GM12892 (cell line): ENCODE measurements at regions not wholly inside any gene's neighbourhood (a gene's known extent, or its start where the extent isn't known, plus 50 kb on each side); places are given as distances from the start of the nearest gene placed in this dataset.

Experiments used
- DNase-seq: peaks from one replicate; pipeline ENCODE4 v3.0.0; 2011; ENCODE audit not compliant: insufficient read length
- FAIRE-seq: peaks from 2 replicates; lab custom pipeline; 2011; peaks lifted over from hg19 to GRCh38; lab: Jason Lieb, UNC
- POLR2A ChIP-seq: IDR thresholded peaks from 2 replicates; pipeline ENCODE4 v1.6.1; 2011; ENCODE audit warnings: low read depth, low read length, control low read depth
- POLR2AphosphoS5 ChIP-seq: IDR thresholded peaks from 2 replicates; pipeline ENCODE4 v1.6.1; 2011; ENCODE audit warnings: low read depth, low read length, control low read depth
- TAF1 ChIP-seq: IDR thresholded peaks from 2 replicates; pipeline ENCODE4 v1.6.1; 2011; ENCODE audit warnings: low read depth, mild to moderate bottlenecking, control low read depth, low read length, borderline replicate concordance

- no peak for FAIRE-seq
- TF ChIP-seq POLR2A = no peak
- TF ChIP-seq POLR2AphosphoS5 = no peak
- no peak for TF ChIP-seq TAF1
- no peak for DNase-seq
Measured at GRCh38 chr6:163646133-163646532, 231.6 kb downstream of the QKI start.

DNA sequence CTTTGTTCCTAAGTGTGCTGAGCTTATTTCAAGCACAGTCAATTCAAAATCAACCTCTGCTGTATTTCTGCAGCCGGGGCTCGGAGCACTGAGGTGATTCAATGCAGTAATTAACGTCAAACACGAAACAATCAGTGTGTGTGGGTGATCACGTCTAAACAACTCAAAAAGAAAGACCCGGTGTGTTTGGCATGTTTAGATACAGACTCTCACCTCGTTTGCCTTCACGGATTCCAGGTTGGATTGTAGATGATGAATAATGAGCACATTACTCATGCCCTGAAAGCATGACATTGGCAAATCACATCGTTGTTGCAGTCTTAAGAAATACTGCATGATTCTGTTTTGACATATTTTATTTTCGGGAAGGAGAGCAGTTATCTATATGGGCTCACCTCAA is 231.0 kb downstream of the QKI start:
- DNase-seq = no peak

GRCh38 chr6:163643866-163644265 is 229.3 kb downstream of the QKI start:
- FAIRE-seq = no peak
- TF ChIP-seq POLR2A (no peak), POLR2AphosphoS5 (no peak), TAF1 (no peak)
- no peak for DNase-seq

More for the DNA sequence above, 231.0 kb downstream of the QKI start:
- FAIRE-seq = no peak
- no peak for TF ChIP-seq TAF1
- no peak for TF ChIP-seq POLR2A
- no peak for TF ChIP-seq POLR2AphosphoS5

DNA sequence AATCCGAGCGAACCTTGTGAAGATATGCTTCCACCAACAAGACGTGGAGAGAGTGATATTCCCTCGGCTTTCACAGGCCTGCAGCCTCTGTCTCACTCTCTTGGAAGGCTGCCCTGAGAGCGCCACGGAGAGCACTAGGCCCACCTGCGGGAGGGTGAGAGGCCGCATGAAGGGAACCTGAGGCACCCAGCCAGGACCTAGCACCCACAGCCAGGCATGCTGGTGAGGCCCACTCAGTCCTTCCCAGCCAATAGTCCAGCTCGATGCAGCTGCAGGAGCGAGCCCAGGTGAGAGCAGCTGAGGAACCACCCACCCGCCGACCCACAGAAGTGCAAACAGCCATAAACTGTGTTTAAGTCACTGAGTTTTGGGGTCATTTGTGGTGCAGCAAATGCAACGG is 227.2 kb downstream of the QKI start:
- TF ChIP-seq POLR2AphosphoS5 (no peak), TAF1 (no peak), POLR2A (no peak)
- no peak for FAIRE-seq

DNA sequence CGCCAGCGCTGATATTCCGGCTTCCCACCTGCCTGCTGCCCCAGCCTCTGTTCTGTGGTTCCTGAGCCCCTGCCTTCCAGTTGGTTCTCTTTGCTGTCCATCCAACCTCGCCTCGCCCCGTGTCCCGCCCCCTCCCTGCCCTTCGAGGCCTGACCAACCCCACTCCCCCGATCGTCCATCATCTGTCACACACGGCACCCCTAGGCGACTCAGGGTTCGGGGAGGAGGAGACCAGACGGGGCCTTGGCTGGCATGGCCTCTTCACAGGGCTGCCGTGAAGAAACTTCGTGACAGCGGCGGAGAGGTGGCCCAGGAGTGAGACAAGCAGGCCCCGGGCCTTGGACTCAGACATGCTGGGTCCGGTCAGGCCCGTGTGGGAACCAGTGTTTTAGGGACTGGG is 226.1 kb downstream of the QKI start:
- DNase-seq (no peak), FAIRE-seq (no peak)
- TF ChIP-seq TAF1 = no peak
- no peak for TF ChIP-seq POLR2AphosphoS5
- TF ChIP-seq POLR2A = no peak

More for the DNA sequence above, 227.2 kb downstream of the QKI start:
- no peak for DNase-seq

- no peak for TF ChIP-seq POLR2A
- TF ChIP-seq POLR2AphosphoS5 = no peak
- no peak for TF ChIP-seq TAF1
- FAIRE-seq (peak; percentile 42), DNase-seq (peak; percentile 41)
Measured at GRCh38 chr6:163637524-163637923, 223.0 kb downstream of the QKI start.

GRCh38 chr6:163635731-163636364 is 221.3 kb downstream of the QKI start:
- DNase-seq (no peak), FAIRE-seq (no peak)
- TF ChIP-seq POLR2AphosphoS5 (no peak), POLR2A (no peak), TAF1 (no peak)

- FAIRE-seq (no peak), DNase-seq (no peak)
- no peak for TF ChIP-seq POLR2A
- no peak for TF ChIP-seq POLR2AphosphoS5
- TF ChIP-seq TAF1 = no peak
Measured at GRCh38 chr6:163635315-163635714, 220.8 kb downstream of the QKI start.

DNA sequence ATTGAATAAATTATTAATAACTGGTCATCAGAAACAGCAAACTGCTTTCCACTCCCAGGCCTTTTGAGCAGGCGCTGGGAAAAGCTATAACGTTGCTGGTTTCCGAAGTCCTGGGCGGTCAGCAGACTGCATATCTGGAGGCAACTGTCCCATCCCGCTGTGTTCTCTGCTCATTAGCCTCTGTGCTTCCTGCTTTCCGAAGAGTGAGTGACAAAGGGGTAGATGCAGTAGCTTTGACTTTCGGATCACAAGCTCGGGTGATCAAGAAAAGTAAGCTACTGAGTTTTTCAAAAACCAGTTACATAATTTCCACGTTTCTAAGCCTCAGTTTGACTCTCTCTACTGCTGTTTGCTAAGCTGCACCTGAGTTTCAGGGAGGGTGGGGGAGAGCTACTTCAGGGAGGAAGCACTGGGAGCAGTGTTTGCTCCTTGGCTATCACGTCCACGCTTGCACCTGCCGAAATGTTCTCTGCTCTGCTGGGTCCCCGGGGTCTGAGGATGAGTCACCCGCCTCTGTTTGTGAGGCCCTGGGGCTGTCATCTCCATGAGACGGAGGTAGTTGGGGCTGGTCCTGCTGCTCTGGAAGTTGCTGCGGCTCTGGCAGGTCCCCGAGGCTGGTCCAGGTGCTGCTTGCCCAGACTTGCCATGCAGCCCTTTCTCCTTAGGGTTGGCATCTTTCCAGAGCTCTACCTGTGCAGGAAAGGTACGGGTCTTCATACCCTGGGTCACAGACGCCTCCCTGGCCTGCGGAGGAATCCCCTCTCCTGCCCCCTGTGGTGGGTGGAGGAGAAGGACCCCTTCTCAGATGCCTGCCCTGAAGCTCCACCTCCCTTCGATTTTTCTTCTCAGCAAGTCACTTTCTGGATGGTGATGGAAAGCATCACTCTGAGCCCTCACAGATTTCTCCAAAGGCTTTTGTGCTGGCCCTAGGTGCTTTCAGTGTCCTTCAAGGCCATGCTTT is 220.0 kb downstream of the QKI start:
- no peak for TF ChIP-seq TAF1
- no peak for TF ChIP-seq POLR2A
- no peak for TF ChIP-seq POLR2AphosphoS5
- DNase-seq = no peak
- no peak for FAIRE-seq

- DNase-seq (no peak), FAIRE-seq (no peak)
- no peak for TF ChIP-seq POLR2AphosphoS5
- TF ChIP-seq POLR2A = no peak
- no peak for TF ChIP-seq TAF1
Measured at GRCh38 chr6:163630991-163631390, 216.5 kb downstream of the QKI start.

DNA sequence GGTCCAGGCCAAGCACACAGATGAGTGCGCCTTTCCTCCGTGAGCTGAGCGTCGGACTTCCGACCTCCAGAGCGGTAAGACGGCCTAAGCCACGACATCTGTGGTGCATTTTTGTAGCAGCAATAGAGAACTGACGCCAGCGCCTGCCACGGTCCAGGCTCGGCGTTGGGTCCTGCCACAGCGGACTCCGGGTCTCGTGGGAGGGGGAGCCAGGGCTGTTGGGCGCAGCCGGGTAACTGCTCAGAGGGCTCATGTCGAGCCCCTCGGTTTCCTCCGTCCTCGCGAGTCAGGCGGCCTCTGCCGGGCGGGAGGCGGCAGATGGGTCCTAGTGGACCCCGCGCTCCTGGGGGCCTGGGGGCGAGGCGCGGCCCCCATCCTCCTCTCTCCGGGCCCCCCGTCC is 216.1 kb downstream of the QKI start:
- DNase-seq (no peak), FAIRE-seq (no peak)
- no peak for TF ChIP-seq POLR2AphosphoS5
- TF ChIP-seq POLR2A = no peak
- TF ChIP-seq TAF1 = no peak
